Fibroblast of lung (primary cell): ENCODE measurements at regions not wholly inside any gene's neighbourhood (a gene's known extent, or its start where the extent isn't known, plus 50 kb on each side); places are given as distances from the start of the nearest gene placed in this dataset.

Experiments used
- DNase-seq, 2 donors: peaks; one replicate each; pipeline versions ENCODE4 v3.0.0 to v3.0.0-alpha.2; 2010; ENCODE audit warnings: low read depth in 2 of 2
- H2AFZ ChIP-seq: 2 replicates; pipeline ENCODE4 v1.5.1; 2012; ENCODE audit warnings: low read length, control low read depth, inconsistent platforms
- H3K27ac ChIP-seq: 2 replicates; pipeline ENCODE4 v1.5.1; 2011; ENCODE audit warnings: low read length, control low read depth; ENCODE audit not compliant: insufficient read depth
- H3K27me3 ChIP-seq: 2 replicates; pipeline ENCODE4 v1.5.1; 2011; ENCODE audit warnings: mild to moderate bottlenecking, low read length; ENCODE audit not compliant: control insufficient read depth, insufficient read depth
- H3K36me3 ChIP-seq: 2 replicates; pipeline ENCODE4 v1.5.1; 2011; ENCODE audit warnings: low read length; ENCODE audit not compliant: control insufficient read depth, insufficient read depth
- H3K4me1 ChIP-seq: 2 replicates; pipeline ENCODE4 v1.5.1; 2011; ENCODE audit warnings: low read length; ENCODE audit not compliant: control insufficient read depth, insufficient read depth; ENCODE audit errors: extremely low read depth
- H3K4me2 ChIP-seq: 2 replicates; pipeline ENCODE4 v1.5.1; 2011; ENCODE audit warnings: low read length, control low read depth; ENCODE audit not compliant: insufficient read depth; ENCODE audit errors: extremely low read depth
- H3K4me3 ChIP-seq, 4 experiments: fragments of 200-600 bp in 1 of 4; sonication (generic) in 1 of 4; replicated peaks in 1 of 4; 2 replicates each; pipeline ENCODE4 v1.5.1; 2011 to 2016; ENCODE audit warnings: low read length in 4 of 4, low read depth in 3 of 4, mild to moderate bottlenecking in 3 of 4, control low read depth in 2 of 4, inconsistent platforms in 1 of 4, mixed read lengths in 1 of 4; ENCODE audit not compliant: insufficient read depth in 1 of 4; ENCODE audit errors: control extremely low read depth in 1 of 4
- H3K79me2 ChIP-seq: 2 replicates; pipeline ENCODE4 v1.5.1; 2012; ENCODE audit warnings: mild to moderate bottlenecking, low read length, inconsistent platforms; ENCODE audit not compliant: control insufficient read depth, insufficient read depth
- H3K9ac ChIP-seq: 2 replicates; pipeline ENCODE4 v1.5.1; 2011; ENCODE audit warnings: mild to moderate bottlenecking, low read length, control low read depth; ENCODE audit not compliant: insufficient read depth
- H3K9me3 ChIP-seq: 2 replicates; pipeline ENCODE4 v1.5.1; 2012; ENCODE audit warnings: low read depth, low read length; ENCODE audit not compliant: control insufficient read depth, insufficient read depth
- H4K20me1 ChIP-seq: 2 replicates; pipeline ENCODE4 v1.5.1; 2011; ENCODE audit warnings: low read length; ENCODE audit not compliant: control insufficient read depth, insufficient read depth; ENCODE audit errors: extremely low read depth
- CTCF ChIP-seq, 2 donors: IDR thresholded peaks in 1 of 2; conservative IDR thresholded peaks in 1 of 2; 1 replicate in 1 of 2; 2 replicates in 1 of 2; pipeline ENCODE4 v1.5.1; 2011 to 2012; ENCODE audit warnings: low read length in 2 of 2, control low read depth in 1 of 2, inconsistent platforms in 1 of 2, low read depth in 1 of 2, mild to moderate bottlenecking in 1 of 2
- EZH2 ChIP-seq: IDR thresholded peaks from 2 replicates; pipeline ENCODE4 v1.5.1; 2012; ENCODE audit warnings: low read length, control low read depth, mild to moderate bottlenecking; ENCODE audit errors: missing control alignments

GRCh38 chr12:14185427-14186192, 179.9 kb upstream of the ATF7IP start:
- Histone ChIP-seq H3K4me3 (no peak overlapping the region), H3K9ac (no peak overlapping the region), H3K27me3 (no peaks in the 10 kb centered on the region), H3K4me2 (no peak overlapping the region), H2AFZ (no peak overlapping the region), H3K9me3 (no peaks in the 10 kb centered on the region), H3K27ac (no peak overlapping the region), H4K20me1 (no peaks in the 10 kb centered on the region), H3K36me3 (no peaks in the 10 kb centered on the region), H3K79me2 (no peaks in the 10 kb centered on the region), H3K4me1 (no peaks in the 10 kb centered on the region)
- no peak for TF ChIP-seq EZH2
- peak; percentile 59 to 80 for TF ChIP-seq CTCF (conservative IDR thresholded peaks at IDR 0.05 in 1 of 2, IDR thresholded peaks at IDR 0.05 in 1 of 2; ENCODE audit: low read depth in 1 of 2, low read length in 2 of 2)
- peak; percentile 15 to 37 for DNase-seq

- Histone ChIP-seq H4K20me1 (no peaks in the 10 kb centered on the region), H3K4me1 (no peaks in the 10 kb centered on the region), H3K27ac (no peak overlapping the region), H3K9me3 (no peaks in the 10 kb centered on the region), H3K4me2 (no peak overlapping the region), H2AFZ (no peak overlapping the region), H3K4me3 (no peak overlapping the region), H3K9ac (no peak overlapping the region), H3K79me2 (no peaks in the 10 kb centered on the region), H3K27me3 (no peaks in the 10 kb centered on the region), H3K36me3 (no peaks in the 10 kb centered on the region)
- no peak for TF ChIP-seq CTCF (conservative IDR thresholded peaks at IDR 0.05 in 1 of 2, IDR thresholded peaks at IDR 0.05 in 1 of 2; ENCODE audit: low read depth in 1 of 2, low read length in 2 of 2)
- TF ChIP-seq EZH2, result no peak
- no peak for DNase-seq
Measured at GRCh38 chr12:14186193-14186502, 179.3 kb upstream of the ATF7IP start.

GRCh38 chr12:14187002-14187401, 178.5 kb upstream of the ATF7IP start:
- Histone ChIP-seq H3K4me1 (no peaks in the 10 kb centered on the region), H3K4me3 (no peak overlapping the region), H3K27me3 (no peaks in the 10 kb centered on the region), H3K9me3 (no peaks in the 10 kb centered on the region), H3K79me2 (no peaks in the 10 kb centered on the region), H2AFZ (no peak overlapping the region), H3K4me2 (no peak overlapping the region), H3K9ac (no peak overlapping the region), H3K27ac (no peak overlapping the region), H3K36me3 (no peaks in the 10 kb centered on the region), H4K20me1 (no peaks in the 10 kb centered on the region)
- TF ChIP-seq EZH2 (no peak), CTCF (conservative IDR thresholded peaks at IDR 0.05 in 1 of 2, IDR thresholded peaks at IDR 0.05 in 1 of 2; ENCODE audit: low read depth in 1 of 2, low read length in 2 of 2) (no peak)
- no peak for DNase-seq
